Endodermal cell (in vitro differentiated cells): ENCODE measurements at regions not wholly inside any gene's neighbourhood (a gene's known extent, or its start where the extent isn't known, plus 50 kb on each side); places are given as distances from the start of the nearest gene placed in this dataset.

Experiments
- DNase-seq: peaks from one replicate; pipeline ENCODE4 v3.0.0-alpha.2; 2017
- H3K27ac ChIP-seq: 2 replicates; pipeline ENCODE4 v1.5.1; 2013; ENCODE audit warnings: mild to moderate bottlenecking, low read depth, low read length, moderate library complexity
- H3K27me3 ChIP-seq: 2 replicates; pipeline ENCODE4 v1.6.1; 2013; ENCODE audit warnings: mild to moderate bottlenecking, low read length, moderate library complexity; ENCODE audit not compliant: insufficient read depth, control insufficient read depth, poor library complexity, severe bottlenecking
- H3K36me3 ChIP-seq: 2 replicates; pipeline ENCODE4 v1.7.0; 2013; ENCODE audit warnings: mild to moderate bottlenecking, low read length, moderate library complexity; ENCODE audit not compliant: control insufficient read depth, insufficient read depth
- H3K4me1 ChIP-seq: one replicate; pipeline ENCODE4 v1.7.0; 2013; ENCODE audit warnings: low read length; ENCODE audit not compliant: control insufficient read depth, insufficient read depth
- H3K4me3 ChIP-seq: 2 replicates; pipeline ENCODE4 v1.5.1; 2013; ENCODE audit warnings: mild to moderate bottlenecking, low read length, moderate library complexity
- H3K9ac ChIP-seq: 2 replicates; pipeline ENCODE4 v1.6.1; 2013; ENCODE audit warnings: mild to moderate bottlenecking, low read length, moderate library complexity; ENCODE audit not compliant: poor library complexity, severe bottlenecking; ENCODE audit errors: extremely low read depth
- H3K9me3 ChIP-seq: 2 replicates; pipeline ENCODE4 v1.6.1; 2013; ENCODE audit warnings: mild to moderate bottlenecking, low read length, moderate library complexity; ENCODE audit not compliant: control insufficient read depth
- H3K27ac Mint-ChIP-seq: 2 replicates; pipeline ENCODE4 v1.8.0; 2020; ENCODE audit warnings: mixed read lengths
- H3K27me3 Mint-ChIP-seq: 2 replicates; pipeline ENCODE4 v1.8.0; 2021; ENCODE audit warnings: mild to moderate bottlenecking, mixed read lengths; ENCODE audit not compliant: insufficient read depth
- H3K36me3 Mint-ChIP-seq: 2 replicates; pipeline ENCODE4 v1.8.0; 2020; ENCODE audit warnings: low read depth, mixed read lengths
- H3K4me1 Mint-ChIP-seq: 2 replicates; pipeline ENCODE4 v1.8.0; 2020; ENCODE audit warnings: mixed read lengths
- H3K4me3 Mint-ChIP-seq: 2 replicates; pipeline ENCODE4 v1.8.0; 2020; ENCODE audit warnings: mild to moderate bottlenecking, moderate library complexity, mixed read lengths
- H3K9me3 Mint-ChIP-seq: 2 replicates; pipeline ENCODE4 v1.8.0; 2020; ENCODE audit warnings: mild to moderate bottlenecking, mixed read lengths
- CTCF ChIP-seq: fragments of 200-600 bp; sonication (generic); conservative IDR thresholded peaks from 2 replicates; pipeline ENCODE4 v1.5.0; 2021; ENCODE audit warnings: antibody characterized with exemption, mild to moderate bottlenecking
- WGBS, 2 experiments: methylation state at CpG; one replicate each; pipeline versions ENCODE4 v1.1.5 to v1.1.7; 2013; ENCODE audit warnings: missing lambda C conversion rate in 2 of 2, mixed read lengths in 1 of 2; ENCODE audit not compliant: insufficient coverage in 1 of 2, insufficient read length in 1 of 2; 5-methylcytosine and 5-hydroxymethylcytosine counted together

GRCh38 chrX:33989936-33990335 lies 142.2 kb downstream of the FAM47A start:
- Histone ChIP-seq H3K27ac (no peak overlapping the region), H3K9ac (no peak overlapping the region), H3K9me3 (no peaks in the 10 kb centered on the region), H3K4me1 (no peaks in the 10 kb centered on the region), H3K36me3 (no peaks in the 10 kb centered on the region), H3K4me3 (no peak overlapping the region), H3K27me3 (no peaks in the 10 kb centered on the region)
- no peaks in the 10 kb centered on the region for H3K4me1 Mint-ChIP-seq
- H3K4me3 Mint-ChIP-seq = no peak overlapping the region
- no peaks in the 10 kb centered on the region for H3K36me3 Mint-ChIP-seq
- no peak for DNase-seq
- no peak for TF ChIP-seq CTCF
- H3K27ac Mint-ChIP-seq = no peak overlapping the region
- no peaks in the 10 kb centered on the region for H3K27me3 Mint-ChIP-seq
- H3K9me3 Mint-ChIP-seq = no peaks in the 10 kb centered on the region
- WGBS, 2 experiments = 96% methylated on average over 3 of the region's 4 CpGs; no CpG with 5 or more reads in 1 of the 2 experiments

GRCh38 chrX:33987458-33987857 lies 144.7 kb downstream of the FAM47A start:
- Histone ChIP-seq H3K9me3 (no peaks in the 10 kb centered on the region), H3K4me3 (no peak overlapping the region), H3K27ac (no peak overlapping the region), H3K9ac (no peak overlapping the region), H3K4me1 (no peaks in the 10 kb centered on the region), H3K27me3 (no peaks in the 10 kb centered on the region), H3K36me3 (no peaks in the 10 kb centered on the region)
- H3K36me3 Mint-ChIP-seq = no peaks in the 10 kb centered on the region
- H3K4me1 Mint-ChIP-seq = no peaks in the 10 kb centered on the region
- H3K9me3 Mint-ChIP-seq = no peaks in the 10 kb centered on the region
- no peak overlapping the region for H3K27ac Mint-ChIP-seq
- H3K4me3 Mint-ChIP-seq = no peak overlapping the region
- no peak for TF ChIP-seq CTCF
- WGBS, 2 experiments = 89% methylated on average over 4 of the region's 4 CpGs; no CpG with 5 or more reads in 1 of the 2 experiments
- H3K27me3 Mint-ChIP-seq = no peaks in the 10 kb centered on the region
- peak; percentile 38 for DNase-seq

- Mint-ChIP-seq H3K36me3 (peaks cover 4% of the 10 kb centered on the region), H3K9me3 (peaks cover 10% of the 10 kb centered on the region), H3K27me3 (no peaks in the 10 kb centered on the region), H3K27ac (no peak overlapping the region), H3K4me3 (no peak overlapping the region), H3K4me1 (no peaks in the 10 kb centered on the region)
- Histone ChIP-seq H3K4me1 (no peaks in the 10 kb centered on the region), H3K4me3 (no peak overlapping the region), H3K9me3 (peaks cover 5% of the 10 kb centered on the region), H3K9ac (no peak overlapping the region), H3K27me3 (no peaks in the 10 kb centered on the region), H3K36me3 (no peaks in the 10 kb centered on the region), H3K27ac (no peak overlapping the region)
- WGBS, 2 experiments = 98% methylated on average over 6 of the region's 6 CpGs; no CpG with 5 or more reads in 1 of the 2 experiments
- no peak for TF ChIP-seq CTCF
- no peak for DNase-seq
Observed at GRCh38 chrX:33974676-33975075, 157.4 kb downstream of the FAM47A start.
